ENCODE measurements at regions not wholly inside any gene's neighbourhood (a gene's known extent, or its start where the extent isn't known, plus 50 kb on each side); places are given as distances from the start of the nearest gene placed in this dataset.

DNA sequence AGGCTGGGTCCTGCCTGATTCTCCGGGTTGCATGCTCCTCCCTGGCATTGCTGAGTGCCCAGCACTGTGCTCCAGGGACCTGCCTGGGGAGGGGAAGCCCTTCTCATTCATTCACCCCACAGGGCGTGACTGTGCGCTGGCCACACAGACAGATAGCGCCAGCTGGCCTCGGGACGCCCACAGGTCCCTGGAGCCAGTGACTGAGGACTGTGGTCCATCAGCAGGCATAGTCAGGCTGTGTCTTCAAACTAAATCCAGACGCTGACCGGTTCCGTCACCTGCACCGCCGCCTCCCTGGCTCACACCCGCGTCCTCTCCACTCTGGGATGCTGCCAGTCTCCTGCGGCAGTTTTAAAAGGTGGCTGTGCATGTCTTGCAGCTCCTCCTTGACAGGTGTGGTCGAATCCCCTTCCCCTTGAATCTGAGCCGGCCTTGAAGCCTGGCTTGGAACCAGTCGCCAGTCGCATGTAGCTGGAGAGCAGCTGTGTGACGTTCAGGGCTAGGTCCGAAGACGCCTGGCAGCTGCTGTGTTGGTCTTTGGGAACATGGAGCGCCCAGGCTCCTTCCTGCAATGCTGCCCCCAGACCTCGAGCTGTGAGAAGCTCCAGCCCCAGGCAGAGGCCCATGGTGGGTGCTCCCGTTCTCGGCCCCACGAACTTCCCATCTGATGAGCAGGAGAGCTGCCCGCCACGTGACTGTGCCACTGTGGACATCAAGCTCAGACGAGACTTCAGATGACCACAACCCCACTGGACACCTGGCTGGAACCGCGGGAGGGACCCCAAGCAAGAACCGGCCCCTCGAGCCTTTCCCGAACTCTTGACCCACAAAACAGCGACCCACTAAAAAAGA, 94.1 kb downstream of the ADRA2C start:
- H3K4me1 ChIP-seq (ENCODE audit: insufficient read depth, low read length, poor library complexity, severe bottlenecking): no peaks in the 10 kb centered on the region
- no peak for TF ChIP-seq EZH2phosphoT487 (IDR thresholded peaks at IDR 0.05; ENCODE audit: borderline replicate concordance)
- TF ChIP-seq, protein P1, sequence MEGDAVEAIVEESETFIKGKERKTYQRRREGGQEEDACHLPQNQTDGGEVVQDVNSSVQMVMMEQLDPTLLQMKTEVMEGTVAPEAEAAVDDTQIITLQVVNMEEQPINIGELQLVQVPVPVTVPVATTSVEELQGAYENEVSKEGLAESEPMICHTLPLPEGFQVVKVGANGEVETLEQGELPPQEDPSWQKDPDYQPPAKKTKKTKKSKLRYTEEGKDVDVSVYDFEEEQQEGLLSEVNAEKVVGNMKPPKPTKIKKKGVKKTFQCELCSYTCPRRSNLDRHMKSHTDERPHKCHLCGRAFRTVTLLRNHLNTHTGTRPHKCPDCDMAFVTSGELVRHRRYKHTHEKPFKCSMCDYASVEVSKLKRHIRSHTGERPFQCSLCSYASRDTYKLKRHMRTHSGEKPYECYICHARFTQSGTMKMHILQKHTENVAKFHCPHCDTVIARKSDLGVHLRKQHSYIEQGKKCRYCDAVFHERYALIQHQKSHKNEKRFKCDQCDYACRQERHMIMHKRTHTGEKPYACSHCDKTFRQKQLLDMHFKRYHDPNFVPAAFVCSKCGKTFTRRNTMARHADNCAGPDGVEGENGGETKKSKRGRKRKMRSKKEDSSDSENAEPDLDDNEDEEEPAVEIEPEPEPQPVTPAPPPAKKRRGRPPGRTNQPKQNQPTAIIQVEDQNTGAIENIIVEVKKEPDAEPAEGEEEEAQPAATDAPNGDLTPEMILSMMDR (conservative IDR thresholded peaks at IDR 0.05; ENCODE audit: low read length): no peak
- H3K9me3 ChIP-seq (ENCODE audit: insufficient read depth, low read depth, low read length): no peaks in the 10 kb centered on the region
- no peak overlapping the region for H3K9ac ChIP-seq (ENCODE audit: low read depth, low read length, poor library complexity, severe bottlenecking)
- H3K36me3 ChIP-seq (ENCODE audit: insufficient read depth, low read length): no peaks in the 10 kb centered on the region
- H3K9me2 ChIP-seq (replicated peaks; ENCODE audit: low read depth, low read length): no peaks in the 10 kb centered on the region
- H3K4me3 ChIP-seq (ENCODE audit: low read length, poor library complexity, severe bottlenecking): no peak overlapping the region
- H3K27me3 ChIP-seq (ENCODE audit: insufficient read depth, low read length, poor library complexity, severe bottlenecking): no peaks in the 10 kb centered on the region
- no peaks in the 10 kb centered on the region for H3K79me2 ChIP-seq (ENCODE audit: insufficient read depth, low read length)
- no peaks in the 10 kb centered on the region for H3F3A ChIP-seq (ENCODE audit: low read depth)
- H3K4me2 ChIP-seq (ENCODE audit: low read depth, low read length, poor library complexity, severe bottlenecking): no peak overlapping the region
- no peaks in the 10 kb centered on the region for H4K20me1 ChIP-seq (ENCODE audit: insufficient read depth, low read length, poor library complexity, severe bottlenecking)
- H2AFZ ChIP-seq (ENCODE audit: low read length): no peak overlapping the region

GRCh38 chr4:3860913-3861636, 94.9 kb downstream of the ADRA2C start:
- no peaks in the 10 kb centered on the region for H3K9me3 ChIP-seq (ENCODE audit: insufficient read depth, low read depth, low read length)
- H3K9ac ChIP-seq (ENCODE audit: low read depth, low read length, poor library complexity, severe bottlenecking): no peak overlapping the region
- no peak overlapping the region for H3K4me3 ChIP-seq (ENCODE audit: low read length, poor library complexity, severe bottlenecking)
- H4K20me1 ChIP-seq (ENCODE audit: insufficient read depth, low read length, poor library complexity, severe bottlenecking): no peaks in the 10 kb centered on the region
- no peaks in the 10 kb centered on the region for H3K79me2 ChIP-seq (ENCODE audit: insufficient read depth, low read length)
- H3K9me2 ChIP-seq (replicated peaks; ENCODE audit: low read depth, low read length): no peaks in the 10 kb centered on the region
- TF ChIP-seq, protein P1 (conservative IDR thresholded peaks at IDR 0.05; ENCODE audit: low read length): no peak
- TF ChIP-seq EZH2phosphoT487 (IDR thresholded peaks at IDR 0.05; ENCODE audit: borderline replicate concordance): no peak
- H3K36me3 ChIP-seq (ENCODE audit: insufficient read depth, low read length): no peaks in the 10 kb centered on the region
- H3K4me1 ChIP-seq (ENCODE audit: insufficient read depth, low read length, poor library complexity, severe bottlenecking): no peaks in the 10 kb centered on the region
- no peak overlapping the region for H3K4me2 ChIP-seq (ENCODE audit: low read depth, low read length, poor library complexity, severe bottlenecking)
- no peak overlapping the region for H2AFZ ChIP-seq (ENCODE audit: low read length)
- no peaks in the 10 kb centered on the region for H3K27me3 ChIP-seq (ENCODE audit: insufficient read depth, low read length, poor library complexity, severe bottlenecking)
- no peaks in the 10 kb centered on the region for H3F3A ChIP-seq (ENCODE audit: low read depth)

GRCh38 chr4:3861720-3862639, 95.8 kb downstream of the ADRA2C start:
- no peak overlapping the region for H3K4me2 ChIP-seq (ENCODE audit: low read depth, low read length, poor library complexity, severe bottlenecking)
- H3K4me3 ChIP-seq (ENCODE audit: low read length, poor library complexity, severe bottlenecking): no peak overlapping the region
- no peaks in the 10 kb centered on the region for H4K20me1 ChIP-seq (ENCODE audit: insufficient read depth, low read length, poor library complexity, severe bottlenecking)
- H3K9me3 ChIP-seq (ENCODE audit: insufficient read depth, low read depth, low read length): no peaks in the 10 kb centered on the region
- no peaks in the 10 kb centered on the region for H3F3A ChIP-seq (ENCODE audit: low read depth)
- no peaks in the 10 kb centered on the region for H3K9me2 ChIP-seq (replicated peaks; ENCODE audit: low read depth, low read length)
- H3K4me1 ChIP-seq (ENCODE audit: insufficient read depth, low read length, poor library complexity, severe bottlenecking): no peaks in the 10 kb centered on the region
- no peaks in the 10 kb centered on the region for H3K79me2 ChIP-seq (ENCODE audit: insufficient read depth, low read length)
- no peak overlapping the region for H2AFZ ChIP-seq (ENCODE audit: low read length)
- no peaks in the 10 kb centered on the region for H3K27me3 ChIP-seq (ENCODE audit: insufficient read depth, low read length, poor library complexity, severe bottlenecking)
- no peaks in the 10 kb centered on the region for H3K36me3 ChIP-seq (ENCODE audit: insufficient read depth, low read length)
- no peak overlapping the region for H3K9ac ChIP-seq (ENCODE audit: low read depth, low read length, poor library complexity, severe bottlenecking)
- TF ChIP-seq EZH2phosphoT487 (IDR thresholded peaks at IDR 0.05; ENCODE audit: borderline replicate concordance): no peak
- TF ChIP-seq, protein P1 (conservative IDR thresholded peaks at IDR 0.05; ENCODE audit: low read length): no peak

All from Loucy (cell line).